ENCODE measurements at regions not wholly inside any gene's neighbourhood (a gene's known extent, or its start where the extent isn't known, plus 50 kb on each side); places are given as distances from the start of the nearest gene placed in this dataset.
"Not testable (repeated sequence)": the region's sequence is repeated elsewhere in the genome, so short reads cannot be mapped to it uniquely, and the experiment has no call there.

DNA sequence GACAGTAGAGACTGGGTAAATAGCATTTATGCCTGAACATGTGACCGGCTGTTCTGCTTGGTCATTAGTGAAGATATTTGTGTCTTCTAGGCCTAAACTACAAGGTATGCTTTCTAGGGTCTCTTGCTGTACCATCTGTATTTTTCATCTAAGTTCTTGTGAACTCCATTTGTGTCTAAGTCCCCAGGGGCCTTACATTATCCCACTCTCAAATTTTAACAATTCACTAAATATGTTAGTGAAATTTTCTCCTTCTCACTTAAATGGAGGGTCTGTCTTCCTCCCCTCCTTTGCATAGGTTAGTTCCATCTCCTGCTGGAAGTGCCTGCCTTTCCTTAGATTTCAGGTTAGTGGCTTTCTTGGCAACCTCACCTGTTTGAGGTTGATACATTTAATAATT, 382.6 kb downstream of the RAD51AP2 start:
- intact Hi-C loops (cut with DNase I), result no loop called here
- TF ChIP-seq, protein P1, sequence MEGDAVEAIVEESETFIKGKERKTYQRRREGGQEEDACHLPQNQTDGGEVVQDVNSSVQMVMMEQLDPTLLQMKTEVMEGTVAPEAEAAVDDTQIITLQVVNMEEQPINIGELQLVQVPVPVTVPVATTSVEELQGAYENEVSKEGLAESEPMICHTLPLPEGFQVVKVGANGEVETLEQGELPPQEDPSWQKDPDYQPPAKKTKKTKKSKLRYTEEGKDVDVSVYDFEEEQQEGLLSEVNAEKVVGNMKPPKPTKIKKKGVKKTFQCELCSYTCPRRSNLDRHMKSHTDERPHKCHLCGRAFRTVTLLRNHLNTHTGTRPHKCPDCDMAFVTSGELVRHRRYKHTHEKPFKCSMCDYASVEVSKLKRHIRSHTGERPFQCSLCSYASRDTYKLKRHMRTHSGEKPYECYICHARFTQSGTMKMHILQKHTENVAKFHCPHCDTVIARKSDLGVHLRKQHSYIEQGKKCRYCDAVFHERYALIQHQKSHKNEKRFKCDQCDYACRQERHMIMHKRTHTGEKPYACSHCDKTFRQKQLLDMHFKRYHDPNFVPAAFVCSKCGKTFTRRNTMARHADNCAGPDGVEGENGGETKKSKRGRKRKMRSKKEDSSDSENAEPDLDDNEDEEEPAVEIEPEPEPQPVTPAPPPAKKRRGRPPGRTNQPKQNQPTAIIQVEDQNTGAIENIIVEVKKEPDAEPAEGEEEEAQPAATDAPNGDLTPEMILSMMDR (IDR thresholded peaks at IDR 0.05), result no peak
- TF ChIP-seq POLR2AphosphoS5 (IDR thresholded peaks at IDR 0.05), result no peak
- no peak for TF ChIP-seq POLR2A (IDR thresholded peaks at IDR 0.05)
- no peak for TF ChIP-seq EP300 (IDR thresholded peaks at IDR 0.05)
- no peak for DNase-seq
- Histone ChIP-seq H3K27me3 (no peaks in the 10 kb centered on the region), H3K9me3 (no peaks in the 10 kb centered on the region), H3K27ac (no peak overlapping the region), H3K4me1 (no peaks in the 10 kb centered on the region), H3K4me3 (no peak overlapping the region), H3K36me3 (no peaks in the 10 kb centered on the region)
- 84 to 88% methylated on average over 1 of the region's 1 CpG for WGBS, 2 donors

DNA sequence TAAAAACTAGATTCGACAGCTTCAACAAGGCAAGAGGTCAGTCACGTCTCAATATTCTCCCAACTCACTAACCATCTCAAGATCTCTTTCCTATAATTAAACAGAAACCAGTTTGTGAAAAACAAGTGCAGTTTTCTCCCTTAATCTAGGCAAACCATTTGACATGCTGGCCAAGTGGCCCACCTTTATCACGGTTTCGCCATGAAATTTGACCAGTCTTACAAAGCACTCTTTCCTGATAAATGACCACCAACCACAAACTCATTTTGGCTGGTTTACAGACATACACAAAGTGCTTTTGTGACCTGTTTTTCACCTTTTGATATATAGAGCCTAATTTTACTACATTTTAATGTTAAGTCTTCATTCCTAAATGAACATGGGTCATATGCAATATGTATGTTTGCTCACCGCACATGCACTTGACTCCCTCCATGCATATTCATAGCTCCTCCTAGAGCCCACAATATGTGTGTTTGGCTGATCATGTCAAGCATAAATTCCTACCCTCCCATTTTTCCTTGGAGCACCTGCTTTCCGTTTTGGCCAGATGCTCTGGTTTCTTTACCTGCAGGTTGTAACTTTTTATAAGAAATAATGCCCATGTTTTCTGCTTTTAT, 385.1 kb downstream of the RAD51AP2 start:
- no peaks in the 10 kb centered on the region for H3K9me3 ChIP-seq
- no peak for DNase-seq
- H3K4me3 ChIP-seq, result no peak overlapping the region
- H3K27ac ChIP-seq, result no peak overlapping the region
- no peaks in the 10 kb centered on the region for H3K27me3 ChIP-seq
- intact Hi-C loops (cut with DNase I), result no loop called here
- no peak for TF ChIP-seq EP300 (IDR thresholded peaks at IDR 0.05)
- no peak for TF ChIP-seq POLR2A (IDR thresholded peaks at IDR 0.05)
- TF ChIP-seq POLR2AphosphoS5 (IDR thresholded peaks at IDR 0.05), result no peak
- TF ChIP-seq, protein P1 (IDR thresholded peaks at IDR 0.05), result no peak
- H3K4me1 ChIP-seq, result no peaks in the 10 kb centered on the region
- whole genome bisulfite sequencing, 2 donors, result 84 to 90% methylated on average over 6 of the region's 6 CpGs
- H3K36me3 ChIP-seq, result no peaks in the 10 kb centered on the region

DNA sequence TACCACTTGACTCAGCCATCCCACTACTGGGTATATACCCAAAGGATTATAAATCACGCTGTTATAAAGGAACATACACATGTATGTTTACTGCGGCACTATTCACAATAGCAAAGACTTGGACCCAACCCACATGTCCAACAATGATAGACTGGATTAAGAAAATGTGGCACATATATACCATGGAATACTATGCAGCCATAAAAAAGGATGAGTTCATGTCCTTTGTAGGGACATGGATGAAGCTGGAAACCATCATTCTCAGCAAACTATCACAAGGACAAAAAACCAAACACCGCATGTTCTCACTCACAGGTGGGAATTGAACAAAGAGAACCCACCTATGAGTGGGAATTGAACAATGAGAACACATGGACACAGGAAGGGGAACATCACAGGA, 387.6 kb downstream of the RAD51AP2 start:
- H3K9me3 ChIP-seq; H3K4me3 ChIP-seq; H3K4me1 ChIP-seq; intact Hi-C loops (cut with DNase I); H3K27me3 ChIP-seq; DNase-seq; H3K27ac ChIP-seq; H3K36me3 ChIP-seq: not testable (repeated sequence)
- 96% methylated on average over 3 of the region's 3 CpGs for WGBS, 2 donors

DNA sequence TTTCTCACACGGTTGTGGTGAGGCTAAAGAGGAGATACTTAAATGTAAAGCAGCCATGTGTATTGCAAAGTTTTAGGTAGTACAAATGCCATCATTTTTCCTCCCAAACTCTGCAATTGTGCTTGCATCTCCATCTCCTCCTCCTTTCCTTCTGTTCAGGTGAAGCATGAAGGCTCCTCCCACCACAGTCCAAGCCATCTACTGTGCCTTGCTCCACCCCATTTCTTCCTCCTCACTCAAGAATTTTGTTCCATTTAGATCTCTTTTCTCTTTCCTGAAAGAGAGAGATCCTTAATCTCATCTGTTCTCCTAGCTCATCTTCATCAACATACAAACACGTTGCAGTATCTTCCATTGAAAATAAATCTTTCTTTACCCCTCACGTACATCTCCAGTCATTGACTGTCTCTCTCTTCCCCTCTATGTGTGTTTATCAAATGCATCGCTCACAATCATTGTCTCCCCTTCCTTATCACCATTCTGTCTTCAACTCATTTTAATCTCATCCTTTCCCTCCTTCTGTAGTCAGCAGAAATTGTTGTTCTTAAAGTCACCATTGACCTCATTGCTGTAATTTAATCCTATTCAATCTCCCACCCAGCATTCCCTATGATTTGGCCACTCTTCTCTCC, 392.1 kb downstream of the RAD51AP2 start:
- Histone ChIP-seq H3K4me3 (no peak overlapping the region), H3K27me3 (no peaks in the 10 kb centered on the region), H3K4me1 (no peaks in the 10 kb centered on the region), H3K9me3 (no peaks in the 10 kb centered on the region), H3K27ac (no peak overlapping the region), H3K36me3 (no peaks in the 10 kb centered on the region)
- intact Hi-C loops (cut with DNase I), result no loop called here
- TF ChIP-seq, protein P1 (IDR thresholded peaks at IDR 0.05), result no peak
- TF ChIP-seq EP300 (IDR thresholded peaks at IDR 0.05) (no peak), POLR2AphosphoS5 (IDR thresholded peaks at IDR 0.05) (no peak), POLR2A (IDR thresholded peaks at IDR 0.05) (no peak)
- WGBS, 2 donors, result 69 to 81% methylated on average over 4 of the region's 4 CpGs
- DNase-seq, result no peak

DNA sequence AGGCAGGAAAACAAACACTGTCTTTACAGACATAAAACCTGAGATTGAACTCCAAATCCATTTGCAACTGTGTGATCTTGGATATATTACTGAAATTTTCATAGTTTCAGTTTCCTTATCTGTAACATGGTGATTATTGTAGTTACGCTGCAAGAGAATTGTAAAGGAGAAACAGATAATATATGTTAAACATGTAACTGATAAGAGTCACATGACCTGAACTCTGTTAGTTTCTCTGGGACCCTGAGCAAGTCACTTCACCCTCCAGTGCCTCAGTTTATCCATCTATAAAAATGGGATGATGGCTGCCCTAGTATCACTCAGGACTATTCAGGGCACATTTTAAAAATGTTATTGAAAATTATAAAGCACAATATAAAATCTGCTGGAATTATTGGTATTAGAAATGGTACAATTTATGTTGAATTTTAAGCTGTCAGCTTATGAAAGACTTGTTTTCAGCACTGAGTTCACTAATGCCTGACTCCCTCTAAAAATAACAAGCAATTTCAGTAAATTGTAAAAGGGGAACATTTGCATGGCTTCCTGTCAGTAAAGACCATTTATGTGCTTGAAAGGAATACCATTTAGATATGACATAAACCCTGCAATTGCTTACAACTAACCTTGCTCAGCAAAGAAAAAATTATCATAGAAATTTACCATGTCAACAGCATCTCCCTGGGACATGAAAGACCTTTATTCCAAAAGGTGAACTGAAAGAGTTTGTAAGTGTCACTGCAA, 393.5 kb downstream of the RAD51AP2 start:
- 37 to 58% methylated on average over 1 of the region's 1 CpG for WGBS, 2 donors
- Histone ChIP-seq H3K36me3 (no peaks in the 10 kb centered on the region), H3K27me3 (no peaks in the 10 kb centered on the region), H3K9me3 (no peaks in the 10 kb centered on the region), H3K27ac (no peak overlapping the region), H3K4me3 (no peak overlapping the region), H3K4me1 (no peaks in the 10 kb centered on the region)
- intact Hi-C loops (cut with DNase I), result no loop called here
- TF ChIP-seq POLR2A (IDR thresholded peaks at IDR 0.05), result no peak
- no peak for DNase-seq

All from sigmoid colon (tissue), 6 donors.